ENCODE measurements at regions not wholly inside any gene's neighbourhood (a gene's known extent, or its start where the extent isn't known, plus 50 kb on each side); places are given as distances from the start of the nearest gene placed in this dataset.

GRCh38 chr1:177341773-177342172 lies 171.0 kb downstream of the BRINP2 start:
- no peak for DNase-seq (ENCODE audit: low spot score)
- H3K27ac ChIP-seq = no peak overlapping the region
- TF ChIP-seq CTCF (IDR thresholded peaks at IDR 0.05) = no peak
- no peak overlapping the region for H3K4me3 ChIP-seq

GRCh38 chr1:177340601-177341067 lies 169.9 kb downstream of the BRINP2 start:
- TF ChIP-seq CTCF (IDR thresholded peaks at IDR 0.05) = no peak
- no peak overlapping the region for H3K27ac ChIP-seq
- no peak overlapping the region for H3K4me3 ChIP-seq
- DNase-seq (ENCODE audit: low spot score) = no peak

DNA sequence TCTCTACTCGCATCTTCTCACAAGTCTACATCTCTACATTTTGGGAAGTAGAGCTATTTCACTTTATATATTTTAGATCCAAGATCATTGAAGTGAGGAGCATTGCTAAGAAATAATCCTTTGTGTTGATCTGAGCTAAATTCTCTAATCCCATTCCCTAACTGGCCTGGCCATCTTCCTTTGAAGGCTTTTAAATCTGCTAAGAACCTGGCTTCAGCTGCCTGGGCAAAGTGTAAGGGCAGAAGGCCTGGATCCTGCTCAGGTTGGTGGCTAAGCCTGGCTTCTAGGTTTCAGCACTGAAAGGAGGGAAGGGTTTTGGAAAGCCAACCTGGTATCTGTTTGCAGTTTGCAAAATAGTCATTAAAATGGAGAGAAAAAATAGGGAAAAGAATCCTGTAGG lies 167.6 kb downstream of the BRINP2 start:
- Histone ChIP-seq H3K27ac (no peak overlapping the region), H3K4me3 (no peak overlapping the region)
- TF ChIP-seq CTCF (IDR thresholded peaks at IDR 0.05) = no peak
- DNase-seq (ENCODE audit: low spot score) = no peak

DNA sequence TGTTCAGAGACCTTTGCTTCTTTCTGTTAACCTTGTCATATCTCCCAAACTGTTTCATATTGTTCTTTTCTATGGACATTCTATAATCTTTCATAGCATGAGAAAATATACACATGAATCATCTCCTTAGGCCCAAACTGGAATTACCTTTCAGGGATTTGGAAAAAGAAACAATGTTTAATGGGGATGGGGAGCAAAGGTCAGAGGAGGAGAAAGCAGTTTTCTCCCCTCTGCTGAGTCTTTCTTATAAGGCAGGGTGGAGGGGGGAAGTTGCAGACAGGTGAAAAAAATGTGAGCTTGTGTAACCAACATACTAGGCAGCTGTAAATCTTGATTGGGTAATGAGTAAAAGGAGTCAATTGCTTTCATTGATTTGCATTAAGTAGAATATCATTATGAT lies 164.1 kb downstream of the BRINP2 start:
- no peak overlapping the region for H3K4me3 ChIP-seq
- H3K27ac ChIP-seq = no peak overlapping the region
- no peak for TF ChIP-seq CTCF (IDR thresholded peaks at IDR 0.05)
- DNase-seq (ENCODE audit: low spot score) = no peak

GRCh38 chr1:177333936-177334595 lies 163.3 kb downstream of the BRINP2 start:
- no peak overlapping the region for H3K27ac ChIP-seq
- no peak overlapping the region for H3K4me3 ChIP-seq
- TF ChIP-seq CTCF (IDR thresholded peaks at IDR 0.05) = no peak
- no peak for DNase-seq (ENCODE audit: low spot score)

Data from coronary artery (tissue), 2 donors.